Ishikawa (cell line): ENCODE measurements at regions not wholly inside any gene's neighbourhood (a gene's known extent, or its start where the extent isn't known, plus 50 kb on each side); places are given as distances from the start of the nearest gene placed in this dataset.

ENCODE experiments used
- CEBPB ChIP-seq: IDR thresholded peaks from 2 replicates; pipeline ENCODE4 v1.6.1; 2012
- CREB1 ChIP-seq: IDR thresholded peaks from 2 replicates; pipeline ENCODE4 v1.6.1; 2012; ENCODE audit warnings: low read depth
- EGR1 ChIP-seq: IDR thresholded peaks from 2 replicates; pipeline ENCODE4 v1.6.1; 2012
- EP300 ChIP-seq: IDR thresholded peaks from 2 replicates; pipeline ENCODE4 v1.6.1; 2012; ENCODE audit warnings: borderline replicate concordance
- FOXM1 ChIP-seq: IDR thresholded peaks from 2 replicates; pipeline ENCODE4 v1.6.1; 2012; ENCODE audit warnings: low read depth, borderline replicate concordance
- MAX ChIP-seq: IDR thresholded peaks from 2 replicates; pipeline ENCODE4 v1.6.1; 2012
- NFIC ChIP-seq: IDR thresholded peaks from 2 replicates; pipeline ENCODE4 v1.6.1; 2012
- RAD21 ChIP-seq: IDR thresholded peaks from 2 replicates; pipeline ENCODE4 v1.6.1; 2012; ENCODE audit warnings: low read depth
- REST ChIP-seq: IDR thresholded peaks from 2 replicates; pipeline ENCODE4 v1.6.1; 2012; ENCODE audit warnings: low read depth, mild to moderate bottlenecking
- TAF1 ChIP-seq: IDR thresholded peaks from 2 replicates; pipeline ENCODE4 v1.6.1; 2012; ENCODE audit warnings: low read depth, mild to moderate bottlenecking
- TCF12 ChIP-seq: IDR thresholded peaks from 2 replicates; pipeline ENCODE4 v1.6.1; 2012; ENCODE audit warnings: low read depth
- TEAD4 ChIP-seq: IDR thresholded peaks from 2 replicates; pipeline ENCODE4 v1.6.1; 2012
- USF1 ChIP-seq: IDR thresholded peaks from 2 replicates; pipeline ENCODE4 v1.6.1; 2012
- YY1 ChIP-seq: IDR thresholded peaks from 2 replicates; pipeline ENCODE4 v1.6.1; 2012; ENCODE audit warnings: low read depth
- ZBTB7A ChIP-seq: IDR thresholded peaks from 2 replicates; pipeline ENCODE4 v1.6.1; 2012; ENCODE audit warnings: low read depth

- no peak for TF ChIP-seq EP300
- no peak for TF ChIP-seq NFIC
- TF ChIP-seq RAD21 = no peak
- no peak for TF ChIP-seq YY1
- TF ChIP-seq ZBTB7A = no peak
- no peak for TF ChIP-seq CREB1
- no peak for TF ChIP-seq EGR1
- TF ChIP-seq FOXM1 = no peak
- no peak for TF ChIP-seq USF1
- TF ChIP-seq MAX = no peak
- no peak for TF ChIP-seq TEAD4
- TF ChIP-seq TCF12 = no peak
- no peak for TF ChIP-seq REST
- TF ChIP-seq CEBPB = no peak
- TF ChIP-seq TAF1 = no peak
Observed at GRCh38 chr9:18236336-18236735, 237.6 kb upstream of the ADAMTSL1 start.

GRCh38 chr9:18237776-18238175, 236.2 kb upstream of the ADAMTSL1 start:
- TF ChIP-seq YY1 (no peak), RAD21 (no peak), MAX (no peak), REST (no peak), EP300 (no peak), ZBTB7A (no peak), FOXM1 (no peak), TAF1 (no peak), CREB1 (no peak), NFIC (no peak), CEBPB (no peak), USF1 (no peak), TCF12 (no peak), TEAD4 (no peak), EGR1 (no peak)

GRCh38 chr9:18238254-18238653, 235.7 kb upstream of the ADAMTSL1 start:
- TF ChIP-seq NFIC = no peak
- no peak for TF ChIP-seq FOXM1
- no peak for TF ChIP-seq RAD21
- TF ChIP-seq REST = no peak
- TF ChIP-seq YY1 = no peak
- TF ChIP-seq TCF12 = no peak
- TF ChIP-seq TEAD4 = no peak
- TF ChIP-seq EP300 = no peak
- no peak for TF ChIP-seq USF1
- TF ChIP-seq EGR1 = no peak
- TF ChIP-seq CREB1 = no peak
- no peak for TF ChIP-seq MAX
- no peak for TF ChIP-seq ZBTB7A
- no peak for TF ChIP-seq CEBPB
- TF ChIP-seq TAF1 = no peak
